GM23338 (cell line): ENCODE measurements at regions not wholly inside any gene's neighbourhood (a gene's known extent, or its start where the extent isn't known, plus 50 kb on each side); places are given as distances from the start of the nearest gene placed in this dataset.

ENCODE experiments used
- ATAC-seq: fragments of 200-7000 bp; cut with Tn5 transposase; 3 replicates; pipeline ENCODE4 v1.9.1; 2020
- DNase-seq: peaks from one replicate; pipeline ENCODE4 v3.0.0-alpha.2; 2015; ENCODE audit warnings: low spot score
- H2AFZ ChIP-seq: fragments of 200-600 bp; sonication (generic); 2 replicates; pipeline ENCODE4 v1.8.0; 2016; ENCODE audit warnings: antibody characterized with exemption, mild to moderate bottlenecking, moderate library complexity
- H3F3A ChIP-seq: fragments of 200-600 bp; sonication (generic); replicated peaks from 2 replicates; pipeline ENCODE4 v1.8.0; 2017; ENCODE audit warnings: antibody characterized with exemption, mixed run types, low read depth
- H3K27ac ChIP-seq: fragments of 200-600 bp; sonication (generic); 2 replicates; pipeline ENCODE4 v1.6.1; 2016; ENCODE audit warnings: low read depth
- H3K27me3 ChIP-seq: fragments of 200-600 bp; sonication (generic); 2 replicates; pipeline ENCODE4 v1.8.0; 2016; ENCODE audit warnings: mild to moderate bottlenecking, mixed run types, moderate library complexity; ENCODE audit not compliant: insufficient read depth
- H3K36me3 ChIP-seq: fragments of 200-600 bp; sonication (generic); 2 replicates; pipeline ENCODE4 v1.8.0; 2016; ENCODE audit warnings: mild to moderate bottlenecking; ENCODE audit not compliant: insufficient read depth
- H3K4me1 ChIP-seq: fragments of 200-600 bp; sonication (generic); 2 replicates; pipeline ENCODE4 v1.8.0; 2016; ENCODE audit warnings: mild to moderate bottlenecking, moderate library complexity; ENCODE audit not compliant: insufficient read depth
- H3K4me2 ChIP-seq: fragments of 200-600 bp; sonication (generic); 2 replicates; pipeline ENCODE4 v1.7.1; 2017; ENCODE audit warnings: mixed run types
- H3K4me3 ChIP-seq: fragments of 200-600 bp; sonication (generic); 2 replicates; pipeline ENCODE4 v1.6.1; 2016; ENCODE audit warnings: mixed run types
- H3K79me2 ChIP-seq: fragments of 200-600 bp; sonication (generic); replicated peaks from 2 replicates; pipeline ENCODE4 v1.8.0; 2017; ENCODE audit warnings: mild to moderate bottlenecking; ENCODE audit not compliant: insufficient read depth
- H3K9me2 ChIP-seq: fragments of 200-600 bp; sonication (generic); 2 replicates; pipeline ENCODE4 v1.8.0; 2017; ENCODE audit not compliant: insufficient read depth
- H4K20me1 ChIP-seq: fragments of 200-600 bp; sonication (generic); replicated peaks from 2 replicates; pipeline ENCODE4 v1.8.0; 2017; ENCODE audit warnings: mild to moderate bottlenecking; ENCODE audit not compliant: insufficient read depth
- H3K27ac Mint-ChIP-seq: 2 replicates; pipeline ENCODE4 v1.8.0; 2020; ENCODE audit warnings: inconsistent platforms, mild to moderate bottlenecking, moderate library complexity, mixed read lengths
- H3K27me3 Mint-ChIP-seq: 3 replicates; pipeline ENCODE4 v1.8.0; 2022; ENCODE audit warnings: low read depth, mild to moderate bottlenecking, moderate library complexity, mixed read lengths, inconsistent platforms; ENCODE audit not compliant: insufficient read depth, poor library complexity
- H3K36me3 Mint-ChIP-seq: 3 replicates; pipeline ENCODE4 v1.8.0; 2021; ENCODE audit warnings: low read depth, mild to moderate bottlenecking, inconsistent platforms, moderate library complexity, mixed read lengths
- H3K4me1 Mint-ChIP-seq: 3 replicates; pipeline ENCODE4 v1.8.0; 2020; ENCODE audit warnings: mild to moderate bottlenecking, inconsistent platforms, mixed read lengths
- H3K4me3 Mint-ChIP-seq: 3 replicates; pipeline ENCODE4 v1.8.0; 2021; ENCODE audit warnings: moderate library complexity, mild to moderate bottlenecking, inconsistent platforms, mixed read lengths
- H3K9me3 Mint-ChIP-seq: 3 replicates; pipeline ENCODE4 v1.8.0; 2020; ENCODE audit warnings: moderate library complexity, mild to moderate bottlenecking, inconsistent platforms, mixed read lengths
- CREB1 ChIP-seq: fragments of 250-450 bp; sonication (Bioruptor Pico); IDR thresholded peaks from 2 replicates; pipeline ENCODE4 v1.5.0; 2020; ENCODE audit warnings: low read depth, mild to moderate bottlenecking, moderate library complexity
- EZH2 ChIP-seq: fragments of 200-600 bp; sonication (generic); IDR thresholded peaks from one replicate; pipeline ENCODE4 v1.8.0; 2017; ENCODE audit warnings: antibody characterized with exemption, mild to moderate bottlenecking, low read depth; ENCODE audit not compliant: unreplicated experiment
- EZH2phosphoT487 ChIP-seq: fragments of 200-600 bp; sonication (generic); IDR thresholded peaks from one replicate; pipeline ENCODE4 v1.8.1; 2018; ENCODE audit warnings: antibody characterized with exemption; ENCODE audit not compliant: unreplicated experiment
- NANOG ChIP-seq: IDR thresholded peaks from 2 replicates; pipeline ENCODE4 v1.6.1; 2016; ENCODE audit warnings: antibody characterized with exemption, borderline replicate concordance
- POLR2AphosphoS5 ChIP-seq: IDR thresholded peaks from 2 replicates; pipeline ENCODE4 v1.6.1; 2016; ENCODE audit warnings: antibody characterized with exemption, low read depth
- STAT1 ChIP-seq: IDR thresholded peaks from one replicate; pipeline ENCODE4 v1.6.1; 2016; ENCODE audit warnings: antibody characterized with exemption; ENCODE audit not compliant: unreplicated experiment
- ZNF462 ChIP-seq: fragments of 250-450 bp; sonication (Bioruptor Pico); IDR thresholded peaks from 2 replicates; pipeline ENCODE4 v1.5.0; 2020; ENCODE audit warnings: mild to moderate bottlenecking, moderate library complexity
- TF ChIP-seq, protein P1 (sequence below), 2 experiments: fragments of 200-600 bp in 1 of 2; sonication (generic) in 1 of 2; conservative IDR thresholded peaks; 2 replicates each; pipeline versions ENCODE4 v1.5.1 to v1.6.1; 2016 to 2017; ENCODE audit warnings: antibody characterized with exemption in 2 of 2, low read depth in 2 of 2, mild to moderate bottlenecking in 2 of 2, moderate library complexity in 1 of 2
- TF ChIP-seq, protein P2 (sequence below): IDR thresholded peaks from one replicate; pipeline ENCODE4 v1.6.1; 2018; ENCODE audit warnings: antibody characterized with exemption; ENCODE audit not compliant: unreplicated experiment

DNA sequence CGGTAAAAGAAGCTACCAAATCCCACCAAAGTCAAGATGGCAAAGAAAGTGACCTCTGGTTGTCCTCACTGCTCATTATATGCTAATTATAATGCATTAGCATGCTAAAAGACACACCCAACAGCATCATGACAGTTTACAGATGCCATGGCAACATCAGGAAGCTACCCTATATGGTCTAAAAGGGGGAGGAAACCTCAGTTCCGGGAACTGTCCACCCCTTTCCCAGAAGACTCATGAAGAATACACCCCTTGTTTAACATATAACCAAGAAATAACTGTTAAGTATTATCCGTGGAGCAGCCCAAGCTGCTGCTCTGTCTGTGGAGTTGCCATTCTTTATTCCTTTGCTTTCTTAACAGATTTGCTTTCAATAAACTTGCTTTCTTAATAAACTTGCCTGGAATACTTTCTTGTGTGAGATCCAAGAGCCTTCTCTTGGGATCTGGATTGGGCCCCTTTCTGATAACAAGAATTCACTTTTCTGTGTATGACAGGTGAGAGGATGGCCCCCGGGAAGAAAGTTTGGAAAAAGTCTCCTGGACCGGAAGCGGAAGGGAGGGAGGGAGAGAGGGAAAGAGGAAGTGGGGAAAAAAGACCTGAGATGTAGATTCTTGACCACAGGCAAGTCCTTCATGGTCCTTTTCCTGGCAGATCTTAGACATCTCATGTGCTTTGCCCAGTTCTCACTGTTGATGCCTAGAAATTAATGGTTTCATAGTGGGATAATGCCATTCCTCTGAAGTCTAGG lies 146.7 kb upstream of the ID4 start:
- no peaks in the 10 kb centered on the region for H3K9me2 ChIP-seq
- ATAC-seq: no peak
- TF ChIP-seq, protein P1, sequence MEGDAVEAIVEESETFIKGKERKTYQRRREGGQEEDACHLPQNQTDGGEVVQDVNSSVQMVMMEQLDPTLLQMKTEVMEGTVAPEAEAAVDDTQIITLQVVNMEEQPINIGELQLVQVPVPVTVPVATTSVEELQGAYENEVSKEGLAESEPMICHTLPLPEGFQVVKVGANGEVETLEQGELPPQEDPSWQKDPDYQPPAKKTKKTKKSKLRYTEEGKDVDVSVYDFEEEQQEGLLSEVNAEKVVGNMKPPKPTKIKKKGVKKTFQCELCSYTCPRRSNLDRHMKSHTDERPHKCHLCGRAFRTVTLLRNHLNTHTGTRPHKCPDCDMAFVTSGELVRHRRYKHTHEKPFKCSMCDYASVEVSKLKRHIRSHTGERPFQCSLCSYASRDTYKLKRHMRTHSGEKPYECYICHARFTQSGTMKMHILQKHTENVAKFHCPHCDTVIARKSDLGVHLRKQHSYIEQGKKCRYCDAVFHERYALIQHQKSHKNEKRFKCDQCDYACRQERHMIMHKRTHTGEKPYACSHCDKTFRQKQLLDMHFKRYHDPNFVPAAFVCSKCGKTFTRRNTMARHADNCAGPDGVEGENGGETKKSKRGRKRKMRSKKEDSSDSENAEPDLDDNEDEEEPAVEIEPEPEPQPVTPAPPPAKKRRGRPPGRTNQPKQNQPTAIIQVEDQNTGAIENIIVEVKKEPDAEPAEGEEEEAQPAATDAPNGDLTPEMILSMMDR (conservative IDR thresholded peaks at IDR 0.05; ENCODE audit: low read depth in 2 of 2): no peak
- no peak for TF ChIP-seq NANOG
- no peak for TF ChIP-seq STAT1
- TF ChIP-seq EZH2: no peak
- TF ChIP-seq, protein P2, sequence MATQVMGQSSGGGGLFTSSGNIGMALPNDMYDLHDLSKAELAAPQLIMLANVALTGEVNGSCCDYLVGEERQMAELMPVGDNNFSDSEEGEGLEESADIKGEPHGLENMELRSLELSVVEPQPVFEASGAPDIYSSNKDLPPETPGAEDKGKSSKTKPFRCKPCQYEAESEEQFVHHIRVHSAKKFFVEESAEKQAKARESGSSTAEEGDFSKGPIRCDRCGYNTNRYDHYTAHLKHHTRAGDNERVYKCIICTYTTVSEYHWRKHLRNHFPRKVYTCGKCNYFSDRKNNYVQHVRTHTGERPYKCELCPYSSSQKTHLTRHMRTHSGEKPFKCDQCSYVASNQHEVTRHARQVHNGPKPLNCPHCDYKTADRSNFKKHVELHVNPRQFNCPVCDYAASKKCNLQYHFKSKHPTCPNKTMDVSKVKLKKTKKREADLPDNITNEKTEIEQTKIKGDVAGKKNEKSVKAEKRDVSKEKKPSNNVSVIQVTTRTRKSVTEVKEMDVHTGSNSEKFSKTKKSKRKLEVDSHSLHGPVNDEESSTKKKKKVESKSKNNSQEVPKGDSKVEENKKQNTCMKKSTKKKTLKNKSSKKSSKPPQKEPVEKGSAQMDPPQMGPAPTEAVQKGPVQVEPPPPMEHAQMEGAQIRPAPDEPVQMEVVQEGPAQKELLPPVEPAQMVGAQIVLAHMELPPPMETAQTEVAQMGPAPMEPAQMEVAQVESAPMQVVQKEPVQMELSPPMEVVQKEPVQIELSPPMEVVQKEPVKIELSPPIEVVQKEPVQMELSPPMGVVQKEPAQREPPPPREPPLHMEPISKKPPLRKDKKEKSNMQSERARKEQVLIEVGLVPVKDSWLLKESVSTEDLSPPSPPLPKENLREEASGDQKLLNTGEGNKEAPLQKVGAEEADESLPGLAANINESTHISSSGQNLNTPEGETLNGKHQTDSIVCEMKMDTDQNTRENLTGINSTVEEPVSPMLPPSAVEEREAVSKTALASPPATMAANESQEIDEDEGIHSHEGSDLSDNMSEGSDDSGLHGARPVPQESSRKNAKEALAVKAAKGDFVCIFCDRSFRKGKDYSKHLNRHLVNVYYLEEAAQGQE: no peak
- TF ChIP-seq POLR2AphosphoS5: no peak
- TF ChIP-seq CREB1: no peak
- TF ChIP-seq ZNF462: peak; percentile 43
- no peak for TF ChIP-seq EZH2phosphoT487
- Mint-ChIP-seq H3K4me3 (peak overlapping the region; percentile 68), H3K27me3 (peaks cover 8% of the 10 kb centered on the region), H3K36me3 (peaks cover 12% of the 10 kb centered on the region; the same call in 2 of the 3 replicates), H3K4me1 (peaks cover 47% of the 10 kb centered on the region), H3K27ac (no peak overlapping the region; the same call in 1 of the 2 replicates), H3K9me3 (peaks cover 3% of the 10 kb centered on the region; the same call in 1 of the 3 replicates)
- H3K4me3 ChIP-seq: peak overlapping the region; percentile 38
- H3F3A ChIP-seq: no peaks in the 10 kb centered on the region; the same call in 1 of the 2 replicates
- H2AFZ ChIP-seq: no peak overlapping the region
- peaks cover 22% of the 10 kb centered on the region for H3K4me1 ChIP-seq
- peak overlapping the region; percentile 59 for H3K4me2 ChIP-seq
- no peaks in the 10 kb centered on the region for H3K27me3 ChIP-seq
- H3K79me2 ChIP-seq: no peaks in the 10 kb centered on the region
- H4K20me1 ChIP-seq: no peaks in the 10 kb centered on the region
- peak overlapping the region; percentile 88 for H3K27ac ChIP-seq
- peak; percentile 49 for DNase-seq
- no peaks in the 10 kb centered on the region for H3K36me3 ChIP-seq
